ENCODE measurements at regions not wholly inside any gene's neighbourhood (a gene's known extent, or its start where the extent isn't known, plus 50 kb on each side); places are given as distances from the start of the nearest gene placed in this dataset.

DNA sequence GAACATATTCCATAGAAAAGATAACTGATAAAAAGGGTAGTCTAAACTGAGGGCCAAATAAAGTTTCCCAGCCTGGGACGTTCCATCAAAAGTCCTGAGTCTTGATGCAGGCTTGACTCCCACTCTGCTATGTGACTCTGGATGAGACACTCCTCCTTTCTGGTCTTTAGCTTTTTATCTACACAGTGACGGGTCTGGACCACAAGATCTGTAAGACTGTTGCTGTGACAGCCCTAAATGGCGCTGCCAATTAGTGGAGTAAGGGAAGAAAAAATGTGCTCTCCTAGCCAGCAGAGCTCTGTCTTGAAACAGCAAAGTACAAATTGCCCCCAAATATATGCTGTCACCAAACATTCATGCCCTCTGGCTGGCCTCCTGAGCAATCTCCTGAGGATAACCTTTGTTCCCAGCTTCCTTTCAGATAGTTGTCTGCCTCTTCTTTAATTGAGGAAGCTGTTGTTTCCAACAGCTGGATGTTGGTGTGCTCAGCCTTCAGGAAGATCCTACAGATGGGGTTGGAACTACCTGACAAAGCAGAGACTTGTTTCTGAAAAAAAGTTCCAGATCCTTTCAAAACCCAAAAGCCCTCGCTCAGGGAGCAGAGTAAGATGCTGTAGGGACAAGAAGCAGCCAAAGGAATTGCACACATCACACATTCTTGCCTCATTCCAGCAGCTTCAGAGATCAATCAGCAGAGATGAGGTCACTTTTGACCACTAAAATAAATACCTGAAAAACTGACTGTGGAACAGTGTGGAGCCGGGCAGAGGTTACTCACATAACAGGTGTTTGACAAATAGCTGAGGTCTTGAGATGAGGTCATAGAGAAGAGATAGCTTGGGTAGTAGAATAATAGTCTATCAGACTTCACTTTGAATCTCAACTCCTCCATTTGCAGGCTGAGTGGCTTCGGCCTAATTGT, 383.4 kb upstream of the FGF13 start:
- intact Hi-C loops (cut with micrococcal nuclease; ENCODE audit: unreplicated experiment): no loop called here
- no peaks in the 10 kb centered on the region for H3K9me2 ChIP-seq (ENCODE audit: insufficient read depth, low read length)
- H3K79me2 ChIP-seq (ENCODE audit: insufficient read depth, low read depth, low read length): no peaks in the 10 kb centered on the region

GRCh38 chrX:139093201-139093600, 381.7 kb upstream of the FGF13 start:
- Histone ChIP-seq H3K9me2 (ENCODE audit: insufficient read depth, low read length) (no peaks in the 10 kb centered on the region), H2AFZ (ENCODE audit: low read length) (no peak overlapping the region), H3K79me2 (ENCODE audit: insufficient read depth, low read depth, low read length) (no peaks in the 10 kb centered on the region), H3K36me3 (ENCODE audit: insufficient read depth, low read length) (no peaks in the 10 kb centered on the region), H3K4me2 (ENCODE audit: low read length) (no peak overlapping the region), H4K20me1 (ENCODE audit: insufficient read depth, low read length) (no peaks in the 10 kb centered on the region), H3K4me3 (ENCODE audit: low read depth, low read length, poor library complexity, severe bottlenecking) (no peak overlapping the region), H3K4me1 (ENCODE audit: insufficient read depth, low read length, poor library complexity, severe bottlenecking) (no peaks in the 10 kb centered on the region), H3K27ac (ENCODE audit: low read depth, low read length, poor library complexity, severe bottlenecking) (no peak overlapping the region), H3K9me3 (ENCODE audit: low read length) (no peaks in the 10 kb centered on the region)
- BruUV-seq (replicated peaks): no TSS peak
- DNase-seq (ENCODE audit: low spot score): no peak
- intact Hi-C loops (cut with micrococcal nuclease; ENCODE audit: unreplicated experiment): no loop called here
- TF ChIP-seq EZH2phosphoT487 (IDR thresholded peaks at IDR 0.05; ENCODE audit: borderline replicate concordance, low read depth, low read length): no peak
- TF ChIP-seq, protein P1, sequence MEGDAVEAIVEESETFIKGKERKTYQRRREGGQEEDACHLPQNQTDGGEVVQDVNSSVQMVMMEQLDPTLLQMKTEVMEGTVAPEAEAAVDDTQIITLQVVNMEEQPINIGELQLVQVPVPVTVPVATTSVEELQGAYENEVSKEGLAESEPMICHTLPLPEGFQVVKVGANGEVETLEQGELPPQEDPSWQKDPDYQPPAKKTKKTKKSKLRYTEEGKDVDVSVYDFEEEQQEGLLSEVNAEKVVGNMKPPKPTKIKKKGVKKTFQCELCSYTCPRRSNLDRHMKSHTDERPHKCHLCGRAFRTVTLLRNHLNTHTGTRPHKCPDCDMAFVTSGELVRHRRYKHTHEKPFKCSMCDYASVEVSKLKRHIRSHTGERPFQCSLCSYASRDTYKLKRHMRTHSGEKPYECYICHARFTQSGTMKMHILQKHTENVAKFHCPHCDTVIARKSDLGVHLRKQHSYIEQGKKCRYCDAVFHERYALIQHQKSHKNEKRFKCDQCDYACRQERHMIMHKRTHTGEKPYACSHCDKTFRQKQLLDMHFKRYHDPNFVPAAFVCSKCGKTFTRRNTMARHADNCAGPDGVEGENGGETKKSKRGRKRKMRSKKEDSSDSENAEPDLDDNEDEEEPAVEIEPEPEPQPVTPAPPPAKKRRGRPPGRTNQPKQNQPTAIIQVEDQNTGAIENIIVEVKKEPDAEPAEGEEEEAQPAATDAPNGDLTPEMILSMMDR (conservative IDR thresholded peaks at IDR 0.05; ENCODE audit: low read length): no peak
- CTCF ChIA-PET (ENCODE audit: unreplicated experiment): no interaction called here
- POLR2A ChIA-PET: no interaction called here

More for the DNA sequence above, 383.4 kb upstream of the FGF13 start:
- Histone ChIP-seq H3K4me1 (ENCODE audit: insufficient read depth, low read length, poor library complexity, severe bottlenecking) (no peaks in the 10 kb centered on the region), H4K20me1 (ENCODE audit: insufficient read depth, low read length) (no peaks in the 10 kb centered on the region), H2AFZ (ENCODE audit: low read length) (no peak overlapping the region), H3K27ac (ENCODE audit: low read depth, low read length, poor library complexity, severe bottlenecking) (no peak overlapping the region), H3K4me2 (ENCODE audit: low read length) (no peak overlapping the region), H3K9me3 (ENCODE audit: low read length) (no peaks in the 10 kb centered on the region), H3K4me3 (ENCODE audit: low read depth, low read length, poor library complexity, severe bottlenecking) (no peak overlapping the region), H3K36me3 (ENCODE audit: insufficient read depth, low read length) (no peaks in the 10 kb centered on the region)
- no peak for TF ChIP-seq EZH2phosphoT487 (IDR thresholded peaks at IDR 0.05; ENCODE audit: borderline replicate concordance, low read depth, low read length)
- TF ChIP-seq, protein P1 (conservative IDR thresholded peaks at IDR 0.05; ENCODE audit: low read length): no peak
- POLR2A ChIA-PET: no interaction called here
- no TSS peak for BruUV-seq (replicated peaks)
- DNase-seq (ENCODE audit: low spot score): no peak
- CTCF ChIA-PET (ENCODE audit: unreplicated experiment): no interaction called here

DNA sequence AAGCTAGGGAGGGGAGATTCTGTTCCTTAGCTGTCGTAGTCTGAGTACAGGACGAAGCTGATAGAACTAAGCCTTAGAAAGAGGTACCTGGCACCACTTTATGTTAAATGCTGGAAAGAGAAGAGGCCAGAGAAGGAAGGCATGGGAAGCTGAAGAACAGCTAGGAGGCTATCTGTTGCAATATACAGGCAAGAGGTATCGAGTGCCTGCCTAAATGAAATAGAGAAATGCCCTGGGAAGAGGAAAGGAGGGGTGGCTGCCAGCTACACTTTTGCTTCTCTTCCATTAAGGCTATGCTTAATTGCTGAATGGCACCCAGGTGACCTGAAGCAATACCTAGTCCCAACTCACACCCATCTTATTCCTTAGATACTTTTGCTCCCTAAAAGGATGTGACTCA, 380.4 kb upstream of the FGF13 start:
- Histone ChIP-seq H2AFZ (ENCODE audit: low read length) (no peak overlapping the region), H3K4me2 (ENCODE audit: low read length) (no peak overlapping the region), H3K9me2 (ENCODE audit: insufficient read depth, low read length) (no peaks in the 10 kb centered on the region), H3K9me3 (ENCODE audit: low read length) (no peaks in the 10 kb centered on the region), H4K20me1 (ENCODE audit: insufficient read depth, low read length) (no peaks in the 10 kb centered on the region), H3K4me1 (ENCODE audit: insufficient read depth, low read length, poor library complexity, severe bottlenecking) (no peaks in the 10 kb centered on the region), H3K4me3 (ENCODE audit: low read depth, low read length, poor library complexity, severe bottlenecking) (no peak overlapping the region), H3K36me3 (ENCODE audit: insufficient read depth, low read length) (no peaks in the 10 kb centered on the region), H3K27ac (ENCODE audit: low read depth, low read length, poor library complexity, severe bottlenecking) (no peak overlapping the region), H3K79me2 (ENCODE audit: insufficient read depth, low read depth, low read length) (no peaks in the 10 kb centered on the region)
- TF ChIP-seq, protein P1 (conservative IDR thresholded peaks at IDR 0.05; ENCODE audit: low read length): no peak
- TF ChIP-seq EZH2phosphoT487 (IDR thresholded peaks at IDR 0.05; ENCODE audit: borderline replicate concordance, low read depth, low read length): no peak
- CTCF ChIA-PET (ENCODE audit: unreplicated experiment): no interaction called here
- BruUV-seq (replicated peaks): no TSS peak
- DNase-seq (ENCODE audit: low spot score): no peak
- POLR2A ChIA-PET: no interaction called here
- intact Hi-C loops (cut with micrococcal nuclease; ENCODE audit: unreplicated experiment): no loop called here
